SK-N-MC (cell line): ENCODE measurements at regions not wholly inside any gene's neighbourhood (a gene's known extent, or its start where the extent isn't known, plus 50 kb on each side); places are given as distances from the start of the nearest gene placed in this dataset.

Experiments
- EZH2 ChIP-seq: fragments of 200-600 bp; sonication (generic); IDR thresholded peaks from one replicate; pipeline ENCODE4 v1.6.1; 2017; ENCODE audit warnings: antibody characterized with exemption
- FOXP2 ChIP-seq: optimal IDR thresholded peaks from 2 replicates; pipeline ENCODE3; 2011; ENCODE audit warnings: mild to moderate bottlenecking, moderate library complexity; ENCODE audit not compliant: insufficient read depth; ENCODE audit errors: extremely low read length, control extremely low read depth
- POLR2AphosphoS5 ChIP-seq: IDR thresholded peaks from 2 replicates; pipeline ENCODE4 v1.6.1; 2012; ENCODE audit warnings: mild to moderate bottlenecking, low read depth, low read length, borderline replicate concordance

- TF ChIP-seq EZH2 (no peak), POLR2AphosphoS5 (no peak), FOXP2 (no peak)
These were observed 121.9 kb downstream of the RRAGB start for GRCh38 chrX:55839485-55839884.
